GF-D8 (cell line): ENCODE measurements at regions not wholly inside any gene's neighbourhood (a gene's known extent, or its start where the extent isn't known, plus 50 kb on each side); places are given as distances from the start of the nearest gene placed in this dataset.
"Not testable (repeated sequence)": the region's sequence is repeated elsewhere in the genome, so short reads cannot be mapped to it uniquely, and the experiment has no call there.

Experiments used
- DNase-seq: peaks from one replicate; lab custom pipeline; 2025; lab: John Stamatoyannopoulos, UW

DNA sequence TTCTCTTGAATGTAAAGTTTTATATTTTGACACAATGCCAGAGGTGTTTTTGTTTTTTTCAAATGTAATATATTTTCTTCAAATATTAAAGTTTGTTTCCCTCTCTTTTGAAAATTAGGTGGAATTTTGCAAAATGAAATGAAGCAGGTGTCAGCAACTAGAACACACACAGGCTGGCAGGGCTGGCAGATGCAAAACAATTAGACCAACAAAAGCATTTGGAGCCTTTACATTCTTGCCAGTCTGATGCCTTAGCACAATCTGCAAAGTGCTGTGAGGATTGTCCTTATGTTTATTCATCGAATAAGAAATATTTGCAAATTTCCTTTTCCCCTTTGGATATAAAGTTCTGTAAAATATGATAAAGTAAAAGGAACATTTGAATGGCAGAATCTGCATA lies 1063.9 kb downstream of the CDH9 start:
- no peak for DNase-seq

DNA sequence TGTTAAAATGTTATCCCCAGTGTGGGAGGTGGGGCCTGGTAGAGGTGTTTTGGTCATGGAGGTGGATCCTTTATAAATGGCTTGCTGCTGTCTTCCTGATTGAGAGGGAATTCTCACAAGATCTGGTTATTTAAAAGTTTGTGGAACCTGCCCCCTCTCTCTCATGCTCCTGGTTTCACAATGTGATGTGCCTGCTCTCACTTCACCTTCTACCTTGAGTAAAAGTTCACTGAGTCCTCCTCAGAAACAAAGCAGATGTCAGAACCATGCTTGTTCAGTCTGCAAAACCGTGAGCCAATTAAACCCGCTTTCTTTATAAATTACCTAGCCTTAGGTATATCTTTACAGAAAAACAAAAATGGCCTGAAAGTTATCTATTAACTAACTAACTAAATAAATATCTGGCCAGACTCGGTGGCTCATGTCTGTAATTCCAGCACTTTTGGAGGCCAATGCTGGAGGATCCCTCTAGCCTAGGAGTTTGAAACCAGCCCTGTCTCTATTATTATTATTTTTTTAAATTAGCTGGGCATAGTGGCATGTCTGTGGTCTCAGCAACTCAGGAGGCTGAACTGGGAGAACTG lies 1067.4 kb downstream of the CDH9 start:
- DNase-seq, result no peak

DNA sequence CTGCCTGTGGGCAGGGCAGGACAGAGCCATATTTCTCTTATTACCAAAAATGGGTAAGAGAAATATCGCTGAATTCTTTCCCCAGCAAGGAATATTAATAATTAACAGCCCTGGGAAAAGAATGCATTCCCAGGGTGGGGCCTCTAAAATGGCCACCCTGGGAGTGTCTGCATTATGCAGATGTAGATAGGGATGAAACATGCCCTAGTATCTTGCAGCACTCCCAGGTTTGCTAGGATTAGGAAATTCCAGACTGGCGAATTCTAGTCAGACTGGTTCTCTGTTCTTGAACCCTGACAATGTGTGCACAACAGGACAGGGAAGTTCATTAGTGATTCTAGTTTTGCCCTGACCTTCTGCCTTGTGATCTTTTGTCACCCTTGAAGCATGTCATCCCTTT lies 1069.3 kb downstream of the CDH9 start:
- DNase-seq, result not testable (repeated sequence)

DNA sequence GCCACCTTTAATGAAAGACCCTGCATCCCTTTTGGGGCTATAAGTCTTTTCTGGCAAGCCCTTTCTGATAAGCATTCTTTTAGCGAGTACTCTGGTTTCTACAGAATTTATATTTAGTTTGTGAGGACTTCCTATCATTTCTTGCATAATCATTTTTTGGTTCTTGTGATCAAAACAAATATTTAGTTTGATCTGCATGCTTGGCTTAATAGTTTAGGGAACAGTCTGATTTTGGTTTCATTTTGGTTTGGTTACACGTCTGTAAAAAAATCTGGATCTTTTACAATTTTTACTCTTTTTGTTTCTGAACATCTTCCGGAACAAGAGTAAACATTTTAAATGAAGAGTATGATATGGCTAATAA lies 1074.4 kb downstream of the CDH9 start:
- DNase-seq, result no peak

DNA sequence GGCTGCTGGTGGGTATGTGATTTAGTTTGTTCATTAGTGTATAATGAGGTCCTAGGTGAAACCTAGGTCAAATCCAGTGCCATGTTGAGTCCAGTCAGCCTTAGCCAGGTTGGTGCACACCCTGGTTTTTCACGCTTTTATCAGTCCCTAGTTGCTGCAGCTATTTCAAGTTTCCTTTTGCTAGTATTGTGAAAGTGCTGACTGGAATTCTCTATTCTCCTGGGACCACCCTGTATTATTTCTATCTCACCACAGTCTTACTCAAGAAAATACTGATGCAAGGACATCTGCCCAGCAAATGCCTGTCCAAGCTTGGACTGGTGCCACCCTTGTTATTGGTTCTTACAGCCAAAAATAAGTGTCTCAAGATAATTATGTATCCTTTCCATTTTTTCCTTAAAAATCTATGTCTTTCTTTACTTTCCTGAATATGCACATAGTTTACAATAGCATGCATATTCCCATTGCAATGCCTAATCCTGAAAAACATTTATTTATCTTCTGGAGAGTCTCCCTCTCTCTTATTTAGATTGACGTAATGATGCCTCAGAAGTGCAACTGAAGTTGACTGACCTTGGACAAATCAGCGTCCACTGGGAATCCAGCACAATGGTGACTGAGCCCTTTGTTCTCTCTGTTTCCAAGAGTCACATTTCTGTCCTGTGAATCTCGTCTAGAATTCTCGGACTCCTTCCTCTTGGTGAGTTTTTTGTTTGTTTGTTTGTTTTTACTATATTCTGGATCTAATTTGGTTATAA lies 1075.0 kb downstream of the CDH9 start:
- no peak for DNase-seq

DNA sequence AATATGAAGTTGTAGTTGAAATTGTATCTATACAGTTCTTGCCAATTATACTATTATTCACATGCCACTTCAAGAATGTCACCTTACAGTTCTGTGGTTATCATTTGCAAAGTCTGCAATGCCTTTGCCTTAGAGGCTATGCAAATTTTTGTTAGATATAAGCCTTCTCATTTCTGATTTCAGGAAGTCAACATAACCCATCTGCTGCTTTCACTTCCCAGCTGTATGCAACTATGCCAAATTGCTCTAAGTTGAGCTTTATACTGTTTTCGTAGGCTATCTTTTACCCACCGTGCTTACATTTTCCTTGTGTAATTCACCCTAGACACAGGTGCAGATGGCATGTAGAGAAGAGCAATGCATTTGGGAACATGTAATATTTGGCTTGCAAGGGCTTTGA lies 1083.0 kb downstream of the CDH9 start:
- DNase-seq, result no peak

DNA sequence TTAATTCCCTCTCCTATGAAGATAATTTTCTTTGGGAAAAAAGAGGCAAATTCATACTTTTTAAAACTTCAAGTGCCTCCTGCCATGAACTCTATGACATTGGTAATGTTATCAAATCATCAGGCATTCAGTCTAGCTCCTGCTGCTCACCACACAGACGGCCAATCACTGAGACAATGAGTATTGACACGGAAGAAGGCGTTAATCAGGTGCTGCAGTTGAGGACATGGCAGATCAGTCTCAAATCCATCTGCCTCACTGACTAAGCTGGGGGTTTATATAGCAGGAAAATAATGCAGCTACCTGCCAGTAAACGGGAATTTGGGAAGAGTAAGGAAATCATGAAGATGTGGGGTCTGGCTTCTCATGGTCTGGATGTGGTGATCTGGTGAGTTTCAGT lies 1087.7 kb downstream of the CDH9 start:
- DNase-seq, result no peak

DNA sequence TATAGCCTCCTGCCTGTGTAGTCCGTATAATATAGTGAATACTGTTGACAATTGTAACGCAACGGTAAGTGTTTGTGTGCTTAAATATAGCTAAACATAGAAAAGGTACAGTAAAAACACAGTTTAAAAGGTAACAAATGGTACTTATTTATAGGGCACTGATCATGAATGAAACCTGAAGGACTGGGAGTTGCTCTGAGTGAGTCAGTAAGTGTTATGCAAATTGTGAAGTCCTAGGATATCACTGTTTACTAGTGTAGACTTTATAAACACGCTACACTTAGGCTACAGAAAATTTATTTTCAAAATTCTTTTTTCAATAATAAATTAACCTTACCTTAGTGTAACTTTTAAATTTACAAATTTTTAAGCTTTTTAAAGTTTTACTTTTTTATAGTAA lies 1090.1 kb downstream of the CDH9 start:
- DNase-seq, result no peak

DNA sequence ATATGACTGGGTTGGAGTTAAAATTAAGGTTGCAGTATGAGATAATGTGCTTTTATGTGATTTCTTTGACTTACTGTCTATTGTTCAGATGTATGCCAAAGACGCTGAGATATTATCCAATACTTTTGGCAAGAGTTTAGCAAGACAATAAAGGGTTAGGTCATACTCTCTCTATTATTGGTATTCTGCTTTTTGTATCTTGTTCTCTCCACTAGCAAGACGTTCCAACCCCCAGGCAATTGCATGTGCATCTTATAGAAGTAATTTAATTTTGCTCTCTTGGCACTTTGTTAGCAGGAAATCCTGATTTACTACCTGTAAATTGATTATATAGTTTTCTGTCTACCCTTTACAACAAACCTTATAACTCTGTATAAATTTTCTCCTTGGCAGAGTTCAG lies 1093.6 kb downstream of the CDH9 start:
- no peak for DNase-seq

DNA sequence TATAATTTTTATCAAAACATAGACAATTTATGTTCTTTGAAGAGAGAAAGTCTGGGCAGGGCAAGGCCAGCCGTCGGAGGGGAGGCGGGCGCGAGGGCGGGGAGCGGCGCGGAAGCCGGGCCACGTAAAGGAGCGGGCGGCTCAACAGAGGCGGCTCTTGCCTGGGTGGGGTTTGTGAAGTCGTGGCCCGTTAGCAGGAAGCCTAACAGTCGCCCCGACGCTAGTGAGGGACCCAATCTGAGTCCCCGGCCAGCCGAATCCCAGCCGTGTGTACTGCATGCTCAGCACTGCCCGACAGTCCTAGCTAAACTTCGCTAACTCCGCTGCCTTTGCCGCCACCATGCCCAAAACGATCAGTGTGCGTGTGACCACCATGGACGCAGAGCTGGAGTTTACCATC lies 1129.2 kb downstream of the CDH9 start:
- DNase-seq, result no peak

DNA sequence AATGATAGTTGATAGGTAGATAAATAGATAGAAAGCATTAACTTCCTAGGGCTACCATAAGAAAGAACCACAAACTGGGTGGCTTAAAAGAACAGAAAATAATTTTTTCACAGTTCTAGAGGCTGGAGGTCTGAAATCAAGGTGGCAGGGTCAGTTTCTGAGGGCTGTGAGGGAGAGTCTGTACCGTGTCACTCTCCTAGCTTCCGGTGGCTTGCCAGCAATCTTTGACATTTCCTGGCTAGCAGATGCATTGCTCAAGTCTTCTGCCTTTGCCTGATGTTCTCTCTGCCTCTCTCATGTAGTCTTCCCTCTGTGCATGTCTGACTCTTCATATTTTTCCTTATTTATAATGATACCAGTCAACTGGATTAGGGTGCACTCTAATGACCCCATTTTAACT lies 1132.7 kb downstream of the CDH9 start:
- no peak for DNase-seq

DNA sequence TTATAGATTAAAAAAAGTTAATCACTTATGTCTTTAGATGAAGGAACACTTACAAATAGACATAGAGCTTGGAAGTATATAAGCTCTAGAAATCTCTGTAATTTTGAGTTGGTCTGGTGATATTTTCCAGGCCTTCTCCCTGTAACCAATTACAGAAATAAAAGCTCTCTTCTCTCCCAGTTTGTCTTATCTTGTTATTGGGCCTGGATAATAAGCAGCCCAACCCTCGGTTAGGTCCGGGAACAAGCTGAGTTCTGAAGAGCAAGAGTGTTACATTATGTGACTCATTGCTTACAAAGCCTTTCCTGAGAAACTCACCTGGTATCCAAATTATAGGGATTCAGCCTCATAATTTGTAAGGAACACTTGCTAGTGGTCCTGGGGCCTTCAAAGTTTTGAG lies 1146.2 kb downstream of the CDH9 start:
- no peak for DNase-seq

DNA sequence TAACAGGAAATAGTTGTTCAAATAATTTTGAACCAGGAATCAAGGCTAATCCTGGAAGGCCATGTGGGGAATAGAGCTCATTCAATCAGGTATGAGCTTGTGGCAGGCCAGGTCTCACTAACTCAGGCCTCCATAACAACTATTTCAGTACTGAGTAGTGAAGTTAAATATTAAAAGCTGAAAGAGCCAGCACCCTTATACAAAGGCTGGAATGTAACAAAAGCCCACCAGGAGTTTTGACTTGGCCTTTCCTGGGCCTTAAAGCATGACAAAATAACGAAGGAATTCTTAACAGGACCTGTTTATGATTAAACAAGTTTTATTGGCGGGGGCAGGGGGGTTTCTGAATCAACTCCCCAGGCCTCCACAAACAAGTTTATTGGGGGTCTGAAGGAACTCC lies 1146.7 kb downstream of the CDH9 start:
- no peak for DNase-seq

DNA sequence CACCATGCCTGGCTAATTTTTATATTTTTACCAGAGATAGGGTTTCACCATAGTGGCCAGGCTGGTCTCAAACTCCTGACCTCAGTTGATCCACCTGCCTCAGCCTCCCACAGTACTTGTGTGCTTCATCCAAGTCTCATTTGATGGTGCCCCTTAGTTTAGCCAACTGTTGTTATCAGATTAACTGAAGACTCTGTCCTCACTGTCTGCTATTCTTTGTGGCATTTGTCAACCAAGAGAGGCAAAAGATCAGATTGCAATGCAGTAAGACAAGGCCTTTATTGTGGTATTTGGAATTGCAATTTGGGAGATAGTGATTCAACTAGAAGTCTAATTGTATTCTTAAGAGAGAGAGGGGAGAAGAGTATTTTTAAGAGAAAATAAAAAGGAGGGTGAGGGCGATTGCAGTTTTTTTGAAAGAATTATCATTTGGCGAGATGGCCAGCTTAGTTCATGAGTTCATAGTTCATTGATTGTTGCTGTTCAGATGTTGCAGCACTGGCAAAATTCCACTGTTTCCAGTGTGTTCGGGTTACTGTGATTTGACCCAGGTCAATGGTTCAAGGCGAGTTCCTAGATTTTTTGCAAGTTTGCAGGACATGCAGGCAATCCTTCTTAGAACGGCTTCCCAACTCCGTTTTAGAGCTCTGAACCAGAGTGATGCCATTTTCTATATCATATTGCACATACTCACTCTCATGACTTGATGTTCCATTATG lies 1156.9 kb downstream of the CDH9 start:
- no peak for DNase-seq

DNA sequence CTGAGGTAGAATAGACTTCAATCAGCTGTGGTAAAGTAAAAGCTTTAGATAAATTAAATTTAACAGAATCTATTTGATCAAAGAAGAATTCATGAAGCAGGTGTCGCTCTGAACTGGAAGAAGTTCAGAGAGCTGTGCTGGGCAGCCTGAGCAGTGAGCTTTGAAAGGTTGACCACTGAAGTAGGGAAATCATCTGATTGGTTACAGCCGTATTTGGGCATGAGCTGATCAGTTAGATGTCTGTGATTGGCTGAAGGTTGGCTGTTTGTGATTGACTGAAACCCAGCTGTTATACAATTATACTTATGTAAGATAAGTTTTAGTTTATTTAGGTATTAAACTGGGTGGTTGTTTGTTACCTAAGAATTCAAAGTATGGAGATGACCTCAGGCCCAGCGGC lies 1174.6 kb downstream of the CDH9 start:
- DNase-seq, result no peak

DNA sequence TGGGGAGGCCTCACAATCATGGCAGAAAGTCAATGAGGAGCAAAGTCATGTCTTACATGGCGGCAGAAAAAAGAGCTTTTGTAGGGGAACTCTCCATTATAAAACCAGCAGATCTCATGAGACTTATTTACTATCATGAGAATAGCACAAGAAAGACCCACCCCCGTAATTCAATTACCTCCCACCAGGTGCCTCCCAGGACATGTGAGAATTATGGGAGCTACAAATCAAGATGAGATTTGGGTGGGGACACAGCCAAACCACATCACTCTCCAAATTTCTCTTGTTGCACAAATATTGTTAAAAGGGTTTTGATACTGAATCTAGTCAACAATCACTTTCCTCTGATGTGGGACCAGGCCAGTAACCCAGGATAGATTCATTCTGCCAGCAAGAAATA lies 1176.1 kb downstream of the CDH9 start:
- DNase-seq, result no peak

DNA sequence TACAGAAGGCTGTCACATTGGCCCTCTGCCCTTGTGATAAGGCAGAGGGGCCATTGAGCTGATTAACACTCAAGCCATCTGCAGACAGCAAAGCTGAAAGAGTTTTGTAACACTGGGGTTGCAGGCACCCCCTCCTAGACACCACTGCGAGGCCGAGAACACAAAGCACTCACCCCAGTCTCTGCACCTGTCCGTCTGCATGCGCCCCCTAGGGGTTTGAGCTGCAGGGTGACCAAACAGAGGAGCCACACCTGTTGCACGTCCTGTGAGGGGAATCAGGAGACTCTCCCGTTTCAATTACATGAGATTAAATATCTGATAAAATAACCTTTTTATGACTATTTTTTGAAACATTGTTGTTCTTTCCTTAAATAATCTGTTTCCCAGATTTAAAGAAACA lies 1180.4 kb downstream of the CDH9 start:
- no peak for DNase-seq

DNA sequence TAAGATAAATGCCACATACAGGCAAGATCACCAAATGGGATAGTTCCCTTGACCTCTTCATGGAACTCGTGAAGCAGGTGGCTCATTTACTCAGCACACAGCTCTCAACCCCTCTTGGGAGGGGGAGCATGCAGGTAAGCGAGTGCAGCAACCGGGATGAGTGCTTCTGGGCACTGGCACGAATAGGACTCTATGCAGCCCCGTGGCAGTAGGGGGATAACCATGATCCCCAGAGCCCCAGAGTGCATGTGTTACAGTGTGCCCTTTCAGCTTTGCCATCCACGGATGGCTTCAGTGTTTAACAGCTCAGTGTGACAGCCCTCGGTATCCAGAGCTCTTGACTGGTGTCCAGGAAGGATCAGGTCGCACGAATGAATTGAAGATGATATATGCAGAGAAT lies 1187.1 kb downstream of the CDH9 start:
- no peak for DNase-seq

DNA sequence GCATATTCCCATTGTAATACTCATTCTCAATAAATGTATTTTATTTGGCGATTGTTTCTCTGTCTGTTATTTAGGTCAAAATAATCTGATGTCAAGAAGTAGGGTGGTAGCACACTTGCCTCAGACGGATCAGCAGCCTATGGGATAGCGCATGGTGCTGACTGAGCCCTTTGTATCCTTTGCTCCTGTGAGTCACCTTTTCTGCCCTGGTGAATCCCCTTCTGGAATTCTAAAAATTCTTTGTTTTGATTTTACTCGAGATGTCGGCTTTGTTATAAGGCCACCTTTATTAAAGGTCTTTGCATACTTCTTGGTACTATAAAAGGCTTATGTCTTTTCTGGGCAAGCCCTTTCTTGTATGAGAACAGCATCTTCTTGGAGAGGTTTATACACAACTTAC lies 1187.8 kb downstream of the CDH9 start:
- DNase-seq, result no peak

DNA sequence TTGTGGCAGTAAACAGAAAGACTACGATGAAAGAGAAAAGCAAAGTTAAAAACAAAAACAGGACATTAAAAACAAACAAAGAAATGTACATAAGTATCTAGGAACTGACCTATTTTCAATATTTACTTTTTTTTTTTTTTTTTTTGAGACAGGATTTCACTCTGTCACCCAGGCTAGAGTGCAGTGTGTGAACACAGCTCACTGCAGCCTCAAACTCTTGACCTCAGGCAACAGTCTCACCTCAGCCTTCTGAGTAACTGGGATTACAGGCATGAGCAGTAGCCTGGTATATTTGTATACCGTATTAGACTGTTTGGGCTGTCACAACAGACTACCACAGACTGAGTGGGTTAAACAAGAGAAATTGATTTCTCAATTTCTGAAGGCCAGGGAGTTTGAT lies 1189.1 kb downstream of the CDH9 start:
- DNase-seq, result no peak

DNA sequence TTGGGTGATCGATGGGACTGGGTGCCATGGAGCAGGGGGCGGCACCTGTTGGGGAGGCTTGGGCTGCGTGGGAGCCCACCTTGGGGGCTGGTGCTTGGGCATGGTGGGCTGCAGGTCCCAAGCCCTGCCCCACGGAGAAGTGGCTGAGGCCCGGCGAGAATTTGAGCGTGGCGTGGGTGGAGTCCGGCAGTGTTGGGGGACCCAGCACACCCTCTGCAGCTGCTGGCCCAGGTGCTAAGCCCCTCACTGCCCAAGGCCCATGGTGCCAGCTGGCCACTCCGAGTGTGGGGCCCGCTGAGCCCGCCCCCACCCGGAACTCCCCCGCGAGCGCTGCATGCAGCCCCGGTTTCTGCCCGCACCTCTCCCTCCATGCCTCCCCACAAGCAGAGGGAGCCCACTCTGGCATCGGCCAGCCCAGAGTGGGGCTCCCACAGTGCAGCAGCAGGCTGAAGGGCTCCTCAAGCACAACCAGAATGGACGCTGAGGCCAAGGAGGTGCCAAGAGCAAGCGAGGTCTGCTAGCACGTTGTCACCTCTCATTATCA lies 1178.6 kb upstream of the CDH10 start:
- DNase-seq, result no peak
